ENCODE measurements at regions not wholly inside any gene's neighbourhood (a gene's known extent, or its start where the extent isn't known, plus 50 kb on each side); places are given as distances from the start of the nearest gene placed in this dataset.
"Not testable (repeated sequence)": the region's sequence is repeated elsewhere in the genome, so short reads cannot be mapped to it uniquely, and the experiment has no call there.

GRCh38 chr4:188975271-188975670 lies 836.0 kb downstream of the TRIML1 start:
- TF ChIP-seq CTCF (conservative IDR thresholded peaks at IDR 0.05; ENCODE audit: low read depth, low read length): no peak
- H3K4me3 ChIP-seq (ENCODE audit: low read depth, low read length): no peak overlapping the region
- no peak for DNase-seq (ENCODE audit: low read depth)

DNA sequence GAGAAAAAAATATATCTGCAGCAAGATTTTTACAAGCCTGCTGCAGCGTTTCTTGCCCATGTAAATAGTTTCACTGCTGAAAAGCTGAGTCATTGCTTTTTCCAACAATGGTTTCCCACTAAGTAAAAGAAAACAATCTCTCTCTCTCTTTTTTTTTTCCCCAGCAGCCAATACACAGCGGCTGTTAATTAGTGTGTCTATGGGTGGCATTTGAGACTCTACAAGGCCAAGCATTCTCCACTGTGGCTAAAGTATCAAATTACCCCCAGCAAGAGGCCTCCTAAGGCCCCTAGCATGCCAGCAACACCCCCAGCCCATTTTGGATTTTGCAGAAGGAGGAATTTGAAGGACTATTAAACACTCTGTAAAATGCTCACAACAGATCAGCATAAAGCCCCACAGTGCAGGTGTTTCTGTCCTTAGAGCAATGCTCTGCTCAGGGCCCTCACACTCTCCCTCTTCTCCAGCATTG lies 837.4 kb downstream of the TRIML1 start:
- peak; percentile 57 for DNase-seq (ENCODE audit: low read depth)

DNA sequence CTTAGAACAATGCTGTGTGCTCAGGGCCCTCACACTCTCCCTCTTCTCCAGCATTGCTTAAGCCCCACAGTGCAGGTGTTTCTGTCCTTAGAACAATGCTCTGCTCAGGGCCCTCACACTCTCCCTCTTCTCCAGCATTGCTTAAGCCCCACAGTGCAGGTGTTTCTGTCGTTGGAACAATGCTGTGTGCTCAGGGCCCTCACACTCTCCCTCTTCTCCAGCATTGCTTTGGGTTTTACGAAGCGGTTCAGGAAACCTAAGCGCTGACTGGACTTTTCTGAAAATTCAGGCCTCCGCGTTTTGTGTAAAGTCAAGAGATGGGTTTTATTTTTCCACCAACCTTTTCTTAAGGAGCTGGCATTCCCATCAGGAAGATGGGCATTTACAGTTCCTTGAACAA lies 838.0 kb downstream of the TRIML1 start:
- H3K4me3 ChIP-seq (ENCODE audit: low read depth, low read length); DNase-seq (ENCODE audit: low read depth): not testable (repeated sequence)

More for the DNA sequence above, 837.4 kb downstream of the TRIML1 start:
- no peak overlapping the region for H3K4me3 ChIP-seq (ENCODE audit: low read depth, low read length)
- TF ChIP-seq CTCF (conservative IDR thresholded peaks at IDR 0.05; ENCODE audit: low read depth, low read length): no peak

DNA sequence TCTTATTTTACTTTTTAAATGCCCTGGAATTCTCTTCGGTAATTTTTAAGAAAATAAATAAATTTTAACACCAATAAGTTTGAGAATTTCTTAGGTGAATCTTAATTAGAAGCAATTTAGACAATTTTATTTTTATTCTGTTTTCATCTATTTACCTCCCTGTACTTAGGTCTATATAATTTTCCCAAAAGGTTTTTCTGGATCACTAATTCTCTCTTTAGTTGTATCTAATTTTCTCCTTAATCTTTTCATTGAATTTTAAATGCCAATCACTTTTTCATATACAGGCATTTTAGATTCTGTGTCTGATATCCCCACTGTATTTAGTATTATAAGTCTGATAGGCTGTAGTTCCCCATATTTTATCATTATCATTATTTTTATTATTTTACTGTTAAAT lies 845.3 kb downstream of the TRIML1 start:
- no peak for TF ChIP-seq CTCF (conservative IDR thresholded peaks at IDR 0.05; ENCODE audit: low read depth, low read length)
- H3K4me3 ChIP-seq (ENCODE audit: low read depth, low read length): no peak overlapping the region
- DNase-seq (ENCODE audit: low read depth): no peak

GRCh38 chr4:188986271-188986689 lies 847.0 kb downstream of the TRIML1 start:
- TF ChIP-seq CTCF (conservative IDR thresholded peaks at IDR 0.05; ENCODE audit: low read depth, low read length): no peak
- DNase-seq (ENCODE audit: low read depth): peak; percentile 73
- no peak overlapping the region for H3K4me3 ChIP-seq (ENCODE audit: low read depth, low read length)

- DNase-seq (ENCODE audit: low read depth): no peak
- TF ChIP-seq CTCF (conservative IDR thresholded peaks at IDR 0.05; ENCODE audit: low read depth, low read length): no peak
Observed at GRCh38 chr4:188987011-188987410, 847.8 kb downstream of the TRIML1 start.

DNA sequence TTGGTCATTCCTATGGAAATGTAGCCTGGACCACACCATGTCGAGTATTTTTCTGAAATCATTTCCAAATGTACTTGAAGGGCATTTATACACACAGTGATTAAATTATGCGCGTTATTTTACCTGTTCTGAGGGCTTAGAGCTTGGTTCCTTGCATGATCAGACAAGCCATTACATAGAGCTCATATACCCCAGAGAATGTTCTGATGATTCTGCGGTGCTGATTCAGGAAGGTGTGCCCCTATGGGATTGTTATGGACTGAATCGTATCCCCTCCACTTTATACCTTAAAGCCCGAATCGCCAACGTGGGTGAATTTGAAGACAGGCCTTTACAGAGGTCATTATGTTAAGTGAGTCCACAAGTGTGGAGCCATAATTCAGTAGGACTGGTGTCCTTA lies 848.9 kb downstream of the TRIML1 start:
- H3K4me3 ChIP-seq (ENCODE audit: low read depth, low read length): no peak overlapping the region
- no peak for TF ChIP-seq CTCF (conservative IDR thresholded peaks at IDR 0.05; ENCODE audit: low read depth, low read length)
- DNase-seq (ENCODE audit: low read depth): no peak

More at GRCh38 chr4:188987011-188987410, 847.8 kb downstream of the TRIML1 start:
- no peak overlapping the region for H3K4me3 ChIP-seq (ENCODE audit: low read depth, low read length)
